Neural progenitor cell (in vitro differentiated cells): ENCODE measurements at regions not wholly inside any gene's neighbourhood (a gene's known extent, or its start where the extent isn't known, plus 50 kb on each side); places are given as distances from the start of the nearest gene placed in this dataset.

Source experiments
- EZH2 ChIP-seq: fragments of 200-600 bp; sonication (generic); IDR thresholded peaks from 2 replicates; pipeline ENCODE4 v1.6.1; 2017; ENCODE audit warnings: antibody characterized with exemption, mild to moderate bottlenecking, moderate library complexity
- TF ChIP-seq, protein P1 (sequence below): fragments of 200-600 bp; sonication (generic); IDR thresholded peaks from 2 replicates; pipeline ENCODE4 v1.5.1; 2017; ENCODE audit warnings: antibody characterized with exemption, mild to moderate bottlenecking

- TF ChIP-seq, protein P1, sequence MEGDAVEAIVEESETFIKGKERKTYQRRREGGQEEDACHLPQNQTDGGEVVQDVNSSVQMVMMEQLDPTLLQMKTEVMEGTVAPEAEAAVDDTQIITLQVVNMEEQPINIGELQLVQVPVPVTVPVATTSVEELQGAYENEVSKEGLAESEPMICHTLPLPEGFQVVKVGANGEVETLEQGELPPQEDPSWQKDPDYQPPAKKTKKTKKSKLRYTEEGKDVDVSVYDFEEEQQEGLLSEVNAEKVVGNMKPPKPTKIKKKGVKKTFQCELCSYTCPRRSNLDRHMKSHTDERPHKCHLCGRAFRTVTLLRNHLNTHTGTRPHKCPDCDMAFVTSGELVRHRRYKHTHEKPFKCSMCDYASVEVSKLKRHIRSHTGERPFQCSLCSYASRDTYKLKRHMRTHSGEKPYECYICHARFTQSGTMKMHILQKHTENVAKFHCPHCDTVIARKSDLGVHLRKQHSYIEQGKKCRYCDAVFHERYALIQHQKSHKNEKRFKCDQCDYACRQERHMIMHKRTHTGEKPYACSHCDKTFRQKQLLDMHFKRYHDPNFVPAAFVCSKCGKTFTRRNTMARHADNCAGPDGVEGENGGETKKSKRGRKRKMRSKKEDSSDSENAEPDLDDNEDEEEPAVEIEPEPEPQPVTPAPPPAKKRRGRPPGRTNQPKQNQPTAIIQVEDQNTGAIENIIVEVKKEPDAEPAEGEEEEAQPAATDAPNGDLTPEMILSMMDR: no peak
- no peak for TF ChIP-seq EZH2
Observed at GRCh38 chr3:111314181-111314873, 227.7 kb upstream of the CD96 start.
